Right atrium auricular region (tissue), 2 donors: ENCODE measurements at regions not wholly inside any gene's neighbourhood (a gene's known extent, or its start where the extent isn't known, plus 50 kb on each side); places are given as distances from the start of the nearest gene placed in this dataset.

Experiments used
- DNase-seq: peaks from one replicate; pipeline ENCODE4 v3.0.0-alpha.2; 2019; ENCODE audit warnings: low spot score
- H3K27ac ChIP-seq, 2 donors: fragments of 200-600 bp; sonication (generic); 1 replicate in 1 of 2; 2 replicates in 1 of 2; pipeline ENCODE4 v1.5.1; 2016 to 2019
- H3K27me3 ChIP-seq, 2 donors: fragments of 200-600 bp; sonication (generic); one replicate each; pipeline versions ENCODE4 v1.5.1 to v1.6.0; 2017 to 2019
- H3K36me3 ChIP-seq: fragments of 200-600 bp; sonication (generic); one replicate; pipeline ENCODE4 v1.5.1; 2016
- H3K4me1 ChIP-seq, 2 donors: fragments of 200-600 bp; sonication (generic); one replicate each; pipeline versions ENCODE4 v1.5.1 to v1.6.0; 2017 to 2019
- H3K4me3 ChIP-seq, 2 donors: fragments of 200-600 bp; sonication (generic); 1 replicate in 1 of 2; 2 replicates in 1 of 2; pipeline ENCODE4 v1.5.1; 2017 to 2019; ENCODE audit warnings: mild to moderate bottlenecking in 1 of 2, moderate library complexity in 1 of 2
- H3K9me3 ChIP-seq, 2 donors: fragments of 200-600 bp; sonication (generic); one replicate each; pipeline ENCODE4 v1.5.1; 2019
- CTCF ChIP-seq, 2 donors: fragments of 200-600 bp; sonication (generic); IDR thresholded peaks; one replicate each; pipeline ENCODE4 v1.5.1; 2019; ENCODE audit warnings: antibody characterized with exemption in 2 of 2

DNA sequence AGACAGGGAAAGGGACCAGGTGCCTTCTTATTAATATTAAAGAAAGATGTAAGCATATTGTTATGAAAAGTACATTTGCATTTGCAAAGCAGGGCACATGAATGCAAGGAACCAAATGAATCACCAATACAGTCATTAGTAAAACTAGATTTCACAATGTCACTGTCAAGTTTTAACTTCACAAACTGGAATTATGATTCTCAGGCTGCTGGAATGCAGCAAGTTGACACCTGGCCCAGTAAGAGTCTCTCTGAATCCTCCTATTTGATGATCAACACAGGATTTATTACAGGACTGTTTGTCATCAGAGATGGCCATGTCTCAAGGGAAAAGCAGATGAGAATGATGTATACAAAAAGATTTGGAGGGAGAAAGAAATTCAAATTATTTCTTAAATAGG lies 72.9 kb upstream of the STK39 start:
- Histone ChIP-seq H3K4me3 (no peak overlapping the region), H3K4me1 (peaks cover 0 to 12% of the 10 kb centered on the region in 2 donors), H3K27me3 (no peaks in the 10 kb centered on the region), H3K36me3 (no peaks in the 10 kb centered on the region), H3K9me3 (no peaks in the 10 kb centered on the region), H3K27ac (no peak overlapping the region)
- TF ChIP-seq CTCF (IDR thresholded peaks at IDR 0.05), result no peak
- DNase-seq, result no peak

DNA sequence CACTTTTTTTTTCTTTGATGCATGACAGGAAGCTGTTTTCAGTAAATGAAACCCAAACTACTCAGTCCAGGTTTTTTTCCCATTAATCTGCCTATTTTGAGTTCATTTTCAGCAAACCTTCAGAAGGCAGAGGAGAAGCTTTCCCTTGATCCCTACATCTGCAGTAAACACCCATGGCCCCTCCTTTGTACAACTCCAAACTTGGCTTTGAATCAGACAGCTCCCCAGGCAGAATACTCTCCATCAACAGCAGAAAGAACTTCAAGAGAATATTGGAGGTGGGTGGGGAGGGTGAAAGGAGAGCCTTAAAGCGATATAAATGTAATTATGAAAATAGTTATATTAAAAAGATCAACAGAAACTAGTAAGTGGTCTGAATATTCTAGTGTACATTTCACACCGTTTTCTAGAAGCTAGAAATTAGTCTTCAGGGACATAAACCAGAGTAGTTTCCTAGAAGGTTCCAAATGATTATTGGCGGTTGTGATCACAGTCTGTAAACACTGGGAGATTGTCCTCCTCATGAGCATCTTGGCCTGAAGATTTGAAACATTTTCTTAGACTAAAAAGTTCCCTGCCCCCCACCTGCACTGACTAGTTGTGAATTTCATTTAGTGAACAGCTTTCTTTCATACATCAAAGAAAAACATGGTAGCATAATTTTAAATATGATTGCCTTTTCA lies 75.1 kb upstream of the STK39 start:
- no peak for DNase-seq
- Histone ChIP-seq H3K27me3 (no peaks in the 10 kb centered on the region), H3K27ac (no peak overlapping the region), H3K36me3 (no peaks in the 10 kb centered on the region), H3K9me3 (no peaks in the 10 kb centered on the region), H3K4me1 (no peaks in the 10 kb centered on the region), H3K4me3 (no peak overlapping the region)
- no peak for TF ChIP-seq CTCF (IDR thresholded peaks at IDR 0.05)

- DNase-seq, result no peak
- Histone ChIP-seq H3K4me1 (no peaks in the 10 kb centered on the region), H3K4me3 (no peak overlapping the region), H3K9me3 (no peaks in the 10 kb centered on the region), H3K36me3 (no peaks in the 10 kb centered on the region), H3K27me3 (no peaks in the 10 kb centered on the region), H3K27ac (no peak overlapping the region)
- no peak for TF ChIP-seq CTCF (IDR thresholded peaks at IDR 0.05)
Measured at GRCh38 chr2:168323529-168324021, 76.2 kb upstream of the STK39 start.

GRCh38 chr2:168326572-168326971 lies 79.2 kb upstream of the STK39 start:
- no peaks in the 10 kb centered on the region for H3K36me3 ChIP-seq
- peaks cover 0 to 19% of the 10 kb centered on the region in 2 donors for H3K9me3 ChIP-seq
- DNase-seq, result no peak
- no peak overlapping the region for H3K4me3 ChIP-seq
- no peaks in the 10 kb centered on the region for H3K4me1 ChIP-seq
- TF ChIP-seq CTCF (IDR thresholded peaks at IDR 0.05), result no peak
- H3K27me3 ChIP-seq, result no peaks in the 10 kb centered on the region
- no peak overlapping the region for H3K27ac ChIP-seq

- Histone ChIP-seq H3K4me3 (no peak overlapping the region), H3K4me1 (no peaks in the 10 kb centered on the region), H3K27ac (no peak overlapping the region), H3K27me3 (no peaks in the 10 kb centered on the region), H3K36me3 (no peaks in the 10 kb centered on the region), H3K9me3 (peaks cover 0 to 19% of the 10 kb centered on the region in 2 donors)
- no peak for DNase-seq
- no peak for TF ChIP-seq CTCF (IDR thresholded peaks at IDR 0.05)
Measured at GRCh38 chr2:168327328-168327727, 79.9 kb upstream of the STK39 start.

DNA sequence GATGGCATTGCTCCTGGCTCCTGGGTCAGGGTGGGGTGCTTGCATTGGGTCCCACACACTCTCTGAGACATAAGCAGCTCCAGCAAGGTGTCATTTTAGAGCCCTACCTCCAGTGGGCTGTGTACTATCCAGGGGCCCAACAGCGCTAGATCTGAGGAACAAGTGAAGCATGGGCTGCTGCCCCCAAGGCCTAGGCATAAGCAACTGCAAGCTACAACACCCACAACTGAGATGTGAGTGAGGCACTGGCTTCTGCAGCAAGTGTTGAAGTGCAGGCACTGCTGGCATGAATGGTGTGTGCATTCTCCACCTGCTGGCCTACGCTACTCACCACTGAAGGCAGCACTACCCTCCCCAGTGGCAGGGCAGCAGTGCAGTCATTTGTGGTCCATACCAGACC lies 81.0 kb upstream of the STK39 start:
- no peak overlapping the region for H3K4me3 ChIP-seq
- no peak for TF ChIP-seq CTCF (IDR thresholded peaks at IDR 0.05)
- DNase-seq, result no peak
- H3K27me3 ChIP-seq, result no peaks in the 10 kb centered on the region
- peaks cover 0 to 19% of the 10 kb centered on the region in 2 donors for H3K9me3 ChIP-seq
- H3K36me3 ChIP-seq, result no peaks in the 10 kb centered on the region
- no peaks in the 10 kb centered on the region for H3K4me1 ChIP-seq
- no peak overlapping the region for H3K27ac ChIP-seq
